ENCODE measurements at regions not wholly inside any gene's neighbourhood (a gene's known extent, or its start where the extent isn't known, plus 50 kb on each side); places are given as distances from the start of the nearest gene placed in this dataset.

- no peak overlapping the region for H3K4me3 ChIP-seq
Measured at GRCh38 chr14:88130057-88130432, 125.1 kb downstream of the GPR65 start.

More at GRCh38 chr14:88130057-88130432, 125.1 kb downstream of the GPR65 start:
- DNase-seq, result no peak
- H3K4me1 ChIP-seq (ENCODE audit: control insufficient read depth in 5 of 5, insufficient read depth in 5 of 5, low read length in 5 of 5), result no peaks in the 10 kb centered on the region
- ATAC-seq (ENCODE audit: insufficient read depth, low FRiP score), result peak; percentile 14
- no peaks in the 10 kb centered on the region for H3K27me3 ChIP-seq (ENCODE audit: control insufficient read depth in 3 of 3, insufficient read depth in 3 of 3, low read length in 2 of 3)
- WGBS, 2 donors, result 18 to 33% methylated on average over 2 of the region's 2 CpGs
- H3K36me3 ChIP-seq (ENCODE audit: control insufficient read depth in 4 of 4, insufficient read depth in 4 of 4, low read length in 4 of 4), result no peaks in the 10 kb centered on the region
- H3K27ac ChIP-seq (ENCODE audit: low read depth in 1 of 2, low read length in 1 of 2), result no peak overlapping the region
- no peak for TF ChIP-seq CTCF (IDR thresholded peaks at IDR 0.05; ENCODE audit: control extremely low read depth, extremely low read depth)
- H3K9ac ChIP-seq (ENCODE audit: insufficient read depth in 1 of 2, low read length in 2 of 2), result no peak overlapping the region
- H3K9me3 ChIP-seq (ENCODE audit: control insufficient read depth in 4 of 4, insufficient read depth in 3 of 4, low read length in 3 of 4), result peaks cover 0 to 2% (median 1%) of the 10 kb centered on the region in 4 donors
